ENCODE measurements at regions not wholly inside any gene's neighbourhood (a gene's known extent, or its start where the extent isn't known, plus 50 kb on each side); places are given as distances from the start of the nearest gene placed in this dataset.

DNA sequence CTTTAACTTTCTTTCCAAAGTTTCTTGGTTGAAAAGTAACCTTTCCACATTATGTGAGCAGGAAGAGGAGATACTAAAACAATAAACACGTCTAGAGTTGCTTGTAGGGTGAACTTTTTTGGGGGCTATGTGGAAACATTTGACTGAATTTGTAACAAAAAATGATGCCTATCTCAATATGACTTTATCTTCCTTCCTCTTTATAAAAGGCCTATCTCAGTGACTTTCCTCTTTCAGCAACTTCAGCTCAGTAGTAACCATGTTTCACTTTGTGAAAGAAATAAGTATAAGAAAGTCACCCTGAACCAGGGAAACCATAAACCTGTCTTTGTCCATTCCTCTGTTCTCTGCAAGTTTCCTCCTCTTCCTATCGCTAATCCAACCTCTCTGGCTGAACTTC, 124.7 kb upstream of the TMEM164 start:
- POLR2A ChIA-PET: interaction anchor here (0.7 kb wide), 1 partner anchor 11 kb away, joined by 3 read pairs; no protein-coding TSS in a partner anchor
- TF ChIP-seq CTBP1 (IDR thresholded peaks at IDR 0.05; ENCODE audit: borderline replicate concordance) (no peak), FOXA1 (IDR thresholded peaks at IDR 0.05) (no peak), NFRKB (IDR thresholded peaks at IDR 0.05) (no peak), TARDBP (IDR thresholded peaks at IDR 0.05) (no peak), ARNT (IDR thresholded peaks at IDR 0.05) (no peak), L3MBTL2 (conservative IDR thresholded peaks at IDR 0.05) (no peak), SUZ12 (IDR thresholded peaks at IDR 0.05) (no peak), SP1 (IDR thresholded peaks at IDR 0.05) (no peak), LEF1 (IDR thresholded peaks at IDR 0.05; ENCODE audit: borderline replicate concordance) (no peak), FOXM1 (IDR thresholded peaks at IDR 0.05; ENCODE audit: borderline replicate concordance) (no peak), ZNF384 (IDR thresholded peaks at IDR 0.05) (no peak), ELF4 (IDR thresholded peaks at IDR 0.05) (no peak), BHLHE40 (IDR thresholded peaks at IDR 0.05; ENCODE audit: borderline replicate concordance) (no peak), FOXK2 (IDR thresholded peaks at IDR 0.05) (no peak), HDGF (IDR thresholded peaks at IDR 0.05; ENCODE audit: borderline replicate concordance) (no peak)
- TF ChIP-seq, protein P1, sequence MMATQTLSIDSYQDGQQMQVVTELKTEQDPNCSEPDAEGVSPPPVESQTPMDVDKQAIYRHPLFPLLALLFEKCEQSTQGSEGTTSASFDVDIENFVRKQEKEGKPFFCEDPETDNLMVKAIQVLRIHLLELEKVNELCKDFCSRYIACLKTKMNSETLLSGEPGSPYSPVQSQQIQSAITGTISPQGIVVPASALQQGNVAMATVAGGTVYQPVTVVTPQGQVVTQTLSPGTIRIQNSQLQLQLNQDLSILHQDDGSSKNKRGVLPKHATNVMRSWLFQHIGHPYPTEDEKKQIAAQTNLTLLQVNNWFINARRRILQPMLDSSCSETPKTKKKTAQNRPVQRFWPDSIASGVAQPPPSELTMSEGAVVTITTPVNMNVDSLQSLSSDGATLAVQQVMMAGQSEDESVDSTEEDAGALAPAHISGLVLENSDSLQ (IDR thresholded peaks at IDR 0.05): no peak
- DNase-seq (ENCODE audit: extremely low spot score): no peak
- CTCF ChIA-PET: interaction anchor here (0.9 to 2.7 kb wide), 3 partner anchors 9 to 165 kb away, joined by 5 to 17 read pairs (median 8); no protein-coding TSS in a partner anchor

DNA sequence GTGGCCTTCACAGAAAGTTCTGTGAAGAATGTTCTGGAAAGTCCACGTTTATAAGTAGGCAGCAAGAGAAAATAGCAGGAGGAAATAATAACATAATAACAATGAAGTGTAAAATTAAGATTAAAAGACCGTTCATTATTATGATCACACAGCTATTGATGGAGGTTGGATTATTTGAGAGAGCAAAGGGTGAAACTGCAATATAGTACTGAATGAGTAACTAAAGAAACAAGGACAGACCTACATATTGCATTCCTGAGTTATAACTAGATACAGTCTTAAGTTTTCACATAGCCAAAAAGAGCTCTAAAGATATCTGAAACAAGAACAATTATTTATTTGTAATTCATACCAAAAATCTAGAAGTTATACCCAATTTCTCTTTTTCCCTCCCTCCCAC, 122.9 kb upstream of the TMEM164 start:
- no peak for TF ChIP-seq SP1 (IDR thresholded peaks at IDR 0.05)
- TF ChIP-seq FOXA1 (IDR thresholded peaks at IDR 0.05): no peak
- TF ChIP-seq ARNT (IDR thresholded peaks at IDR 0.05): no peak
- TF ChIP-seq BHLHE40 (IDR thresholded peaks at IDR 0.05; ENCODE audit: borderline replicate concordance): no peak
- TF ChIP-seq LEF1 (IDR thresholded peaks at IDR 0.05; ENCODE audit: borderline replicate concordance): no peak
- POLR2A ChIA-PET: no interaction called here
- DNase-seq (ENCODE audit: extremely low spot score): no peak
- CTCF ChIA-PET: interaction anchor here (0.7 to 2.7 kb wide), 5 partner anchors 11 to 539 kb away, joined by 3 to 17 read pairs (median 8); no protein-coding TSS in a partner anchor

DNA sequence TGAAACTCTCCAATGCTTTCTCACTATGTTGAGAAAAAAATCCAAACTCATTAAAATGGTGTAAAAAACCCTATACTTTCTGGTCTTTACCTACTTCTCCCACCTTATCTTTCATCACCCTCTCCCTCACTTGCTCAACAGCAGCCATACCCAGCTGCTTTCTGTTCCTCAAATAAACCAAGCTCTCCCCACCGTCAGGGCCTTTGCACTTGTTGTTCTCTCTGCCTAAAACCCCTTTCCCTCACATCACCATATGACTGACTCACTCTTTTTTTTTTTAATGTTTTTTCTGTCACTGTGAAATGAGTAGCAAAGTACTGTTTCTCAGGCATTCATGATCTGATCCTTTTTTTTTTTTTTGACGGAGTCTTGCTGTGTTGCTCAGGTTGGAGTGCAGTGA, 122.3 kb upstream of the TMEM164 start:
- ChIA-PET POLR2A (no interaction called here), CTCF (interaction anchor here (0.7 to 2.7 kb wide), 5 partner anchors 10 to 539 kb away, joined by 3 to 17 read pairs (median 8); no protein-coding TSS in a partner anchor)
- TF ChIP-seq CTBP1 (IDR thresholded peaks at IDR 0.05; ENCODE audit: borderline replicate concordance): no peak
- no peak for TF ChIP-seq FOXM1 (IDR thresholded peaks at IDR 0.05; ENCODE audit: borderline replicate concordance)
- TF ChIP-seq, protein P1 (IDR thresholded peaks at IDR 0.05): no peak
- TF ChIP-seq FOXK2 (IDR thresholded peaks at IDR 0.05): no peak
- TF ChIP-seq SUZ12 (IDR thresholded peaks at IDR 0.05): no peak
- TF ChIP-seq HDGF (IDR thresholded peaks at IDR 0.05; ENCODE audit: borderline replicate concordance): no peak
- TF ChIP-seq L3MBTL2 (conservative IDR thresholded peaks at IDR 0.05): no peak
- no peak for TF ChIP-seq ARNT (IDR thresholded peaks at IDR 0.05)
- no peak for TF ChIP-seq ZNF384 (IDR thresholded peaks at IDR 0.05)
- TF ChIP-seq LEF1 (IDR thresholded peaks at IDR 0.05; ENCODE audit: borderline replicate concordance): no peak
- DNase-seq (ENCODE audit: extremely low spot score): no peak

DNA sequence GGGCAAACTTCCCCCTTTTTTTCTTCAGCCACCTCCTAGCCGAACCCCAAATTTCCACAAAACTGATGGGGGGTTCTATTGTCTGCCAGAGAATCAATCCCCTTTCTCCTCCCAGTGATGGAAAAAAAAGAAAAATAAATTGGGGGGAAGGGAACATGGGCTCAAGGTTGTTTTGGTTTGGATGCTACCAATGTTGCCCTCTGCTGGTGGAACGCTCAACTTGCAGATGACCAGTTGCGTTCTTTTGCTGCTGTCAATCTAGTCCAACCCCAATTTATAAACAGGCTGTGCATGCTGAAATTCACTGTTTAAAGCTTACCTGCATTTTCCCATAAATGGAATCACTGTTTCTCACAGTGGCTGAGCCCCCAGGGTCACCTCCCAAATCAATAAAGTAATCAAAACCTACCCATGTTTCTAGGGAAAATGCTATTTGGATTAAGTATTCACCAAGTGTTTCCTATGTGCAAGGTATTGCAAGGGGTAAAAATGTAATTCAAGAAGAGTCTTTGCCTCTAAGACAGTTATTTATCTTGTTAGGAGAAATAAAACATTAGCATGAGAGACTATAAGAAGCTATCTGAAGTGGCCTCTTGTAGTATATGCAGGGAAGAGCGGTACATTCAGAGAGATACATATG, 116.7 kb upstream of the TMEM164 start:
- ChIA-PET CTCF (interaction anchor here (1.0 to 1.5 kb wide), 5 partner anchors 8 to 527 kb away, joined by 3 to 10 read pairs (median 4); no protein-coding TSS in a partner anchor), POLR2A (no interaction called here)
- DNase-seq (ENCODE audit: extremely low spot score): peak; percentile 78
- TF ChIP-seq SP1 (IDR thresholded peaks at IDR 0.05) (no peak), FOXK2 (IDR thresholded peaks at IDR 0.05) (no peak), NFRKB (IDR thresholded peaks at IDR 0.05) (no peak), L3MBTL2 (conservative IDR thresholded peaks at IDR 0.05) (no peak), ZNF384 (IDR thresholded peaks at IDR 0.05) (peak; percentile 59)
- TF ChIP-seq, protein P1 (IDR thresholded peaks at IDR 0.05): peak; percentile 92

DNA sequence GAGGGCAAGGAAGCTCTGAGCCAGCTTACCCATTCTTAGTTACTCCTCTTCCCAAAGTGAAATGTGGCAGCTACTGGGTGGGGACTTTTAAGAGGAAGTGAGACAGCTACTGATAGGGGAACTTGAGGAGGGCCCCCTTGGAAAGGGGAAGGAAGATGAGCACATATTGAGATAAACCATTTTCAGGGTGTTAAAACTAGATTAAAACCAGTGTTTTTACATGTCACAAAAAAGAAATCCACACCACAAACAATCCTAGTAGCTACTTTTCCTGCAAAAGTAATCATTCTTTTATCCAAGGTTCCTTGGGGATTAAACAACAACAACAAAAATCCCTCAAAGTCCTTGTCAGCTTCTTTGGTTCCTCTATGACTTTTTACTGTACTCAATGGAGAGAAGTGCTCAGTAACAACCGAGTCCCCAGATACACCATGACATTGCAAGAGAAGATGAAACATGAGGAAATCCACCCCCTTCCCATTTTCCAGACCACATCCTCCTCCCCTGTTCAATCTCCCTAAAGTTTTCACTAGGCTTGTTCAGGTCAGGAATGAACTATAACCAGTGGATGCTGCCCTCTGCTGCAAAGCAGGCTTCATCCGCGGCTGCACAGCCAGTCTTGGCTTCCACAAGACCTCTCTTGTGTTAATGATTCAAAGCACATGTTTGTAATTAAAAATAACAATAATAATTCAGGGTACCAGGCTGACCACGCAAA, 113.5 kb upstream of the TMEM164 start:
- CTCF ChIA-PET: interaction anchor here (0.7 to 1.0 kb wide), 5 partner anchors 10 to 1281 kb away, joined by 3 to 7 read pairs (median 4); no protein-coding TSS in a partner anchor
- no peak for DNase-seq (ENCODE audit: extremely low spot score)
- TF ChIP-seq HDGF (IDR thresholded peaks at IDR 0.05; ENCODE audit: borderline replicate concordance) (no peak), CTBP1 (IDR thresholded peaks at IDR 0.05; ENCODE audit: borderline replicate concordance) (no peak)
- POLR2A ChIA-PET: interaction anchor here (1.0 kb wide), 1 partner anchor 11 kb away, joined by 3 read pairs; no protein-coding TSS in a partner anchor

DNA sequence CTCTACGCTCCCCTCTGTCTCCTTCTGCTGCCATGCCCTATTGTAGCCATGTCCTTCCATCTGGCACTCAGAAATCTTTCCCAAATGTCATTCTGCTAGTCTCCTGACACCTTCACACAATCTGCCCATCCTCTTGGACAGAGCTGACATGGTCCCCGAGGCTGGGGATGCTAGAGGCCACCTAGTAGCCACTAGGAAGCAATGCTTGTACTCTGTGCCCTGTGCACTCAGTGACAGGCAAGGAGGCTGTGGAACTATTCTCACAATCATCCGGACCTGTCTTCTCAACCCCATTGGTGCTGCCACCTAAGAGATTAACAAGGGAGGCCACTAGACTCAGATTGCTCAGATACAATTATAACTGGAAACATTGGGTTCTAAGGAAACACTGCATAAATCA, 112.6 kb upstream of the TMEM164 start:
- TF ChIP-seq ARNT (IDR thresholded peaks at IDR 0.05) (no peak), ELF4 (IDR thresholded peaks at IDR 0.05) (no peak), NFRKB (IDR thresholded peaks at IDR 0.05) (no peak), FOXA1 (IDR thresholded peaks at IDR 0.05) (no peak), TARDBP (IDR thresholded peaks at IDR 0.05) (no peak), SUZ12 (IDR thresholded peaks at IDR 0.05) (no peak), L3MBTL2 (conservative IDR thresholded peaks at IDR 0.05) (no peak), LEF1 (IDR thresholded peaks at IDR 0.05; ENCODE audit: borderline replicate concordance) (no peak), ZNF384 (IDR thresholded peaks at IDR 0.05) (no peak), CTBP1 (IDR thresholded peaks at IDR 0.05; ENCODE audit: borderline replicate concordance) (no peak), FOXK2 (IDR thresholded peaks at IDR 0.05) (no peak), FOXM1 (IDR thresholded peaks at IDR 0.05; ENCODE audit: borderline replicate concordance) (no peak), SP1 (IDR thresholded peaks at IDR 0.05) (no peak), BHLHE40 (IDR thresholded peaks at IDR 0.05; ENCODE audit: borderline replicate concordance) (no peak), HDGF (IDR thresholded peaks at IDR 0.05; ENCODE audit: borderline replicate concordance) (no peak)
- TF ChIP-seq, protein P1 (IDR thresholded peaks at IDR 0.05): no peak
- no peak for DNase-seq (ENCODE audit: extremely low spot score)
- CTCF ChIA-PET: interaction anchor here (0.6 to 2.4 kb wide), 31 partner anchors 8 to 528 kb away, joined by 3 to 43 read pairs (median 6); partner anchors contain the start of gene ACSL4
- POLR2A ChIA-PET: interaction anchor here (1.0 to 1.3 kb wide), 2 partner anchors 12 to 256 kb away, joined by 3 read pairs; no protein-coding TSS in a partner anchor

Data from HEK293T (cell line).